Left hindlimb (tissue), 1 donor: ENCODE measurements at regions not wholly inside any gene's neighbourhood (a gene's known extent, or its start where the extent isn't known, plus 50 kb on each side); places are given as distances from the start of the nearest gene placed in this dataset.
"Not testable (repeated sequence)": the region's sequence is repeated elsewhere in the genome, so short reads cannot be mapped to it uniquely, and the experiment has no call there.

Source experiments
- DNase-seq: peaks from one replicate; pipeline ENCODE4 v3.0.0-alpha.2; 2018

- DNase-seq: no peak
Measured at GRCh38 chr5:87594566-87594965, 181.8 kb upstream of the CCNH start.

- DNase-seq: no peak
Measured at GRCh38 chr5:87589587-87589986, 176.9 kb upstream of the CCNH start.

DNA sequence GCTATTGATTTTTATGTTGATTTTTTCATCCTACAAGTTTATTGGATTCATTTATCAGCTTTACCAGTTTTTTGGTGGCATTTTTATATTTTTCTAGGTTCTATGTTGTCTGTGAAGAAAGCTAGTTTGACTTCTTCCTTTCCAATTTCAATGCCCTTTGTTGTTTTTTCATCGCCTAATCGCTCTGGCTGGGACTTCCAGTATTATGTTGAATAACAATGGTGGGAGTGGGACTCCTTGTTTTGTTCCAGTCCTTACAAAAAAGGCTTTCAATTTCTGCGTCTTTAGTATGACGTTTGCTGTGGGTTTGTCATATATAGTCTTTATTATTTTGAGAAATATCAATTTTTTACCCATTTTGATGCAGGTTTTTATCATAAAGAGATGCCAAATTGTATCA is 175.6 kb upstream of the CCNH start:
- DNase-seq: no peak

DNA sequence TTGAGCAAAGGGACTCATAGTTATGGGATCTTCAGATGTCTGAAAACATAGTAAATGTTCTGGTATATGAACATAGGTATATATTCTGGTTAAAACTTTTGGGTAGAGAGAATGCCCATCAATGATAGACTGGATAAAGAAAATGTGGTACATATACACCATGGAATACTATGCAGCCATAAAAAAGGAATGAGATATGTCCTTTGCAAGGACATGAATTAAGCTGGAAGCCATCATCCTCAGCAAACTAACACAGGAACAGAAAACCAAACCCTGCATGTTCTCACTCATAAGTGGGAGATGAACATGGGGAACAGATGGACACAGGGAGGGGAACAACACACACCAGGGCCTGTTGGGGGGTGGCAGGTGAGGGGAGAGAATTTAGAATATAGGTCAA is 171.0 kb upstream of the CCNH start:
- DNase-seq: not testable (repeated sequence)

DNA sequence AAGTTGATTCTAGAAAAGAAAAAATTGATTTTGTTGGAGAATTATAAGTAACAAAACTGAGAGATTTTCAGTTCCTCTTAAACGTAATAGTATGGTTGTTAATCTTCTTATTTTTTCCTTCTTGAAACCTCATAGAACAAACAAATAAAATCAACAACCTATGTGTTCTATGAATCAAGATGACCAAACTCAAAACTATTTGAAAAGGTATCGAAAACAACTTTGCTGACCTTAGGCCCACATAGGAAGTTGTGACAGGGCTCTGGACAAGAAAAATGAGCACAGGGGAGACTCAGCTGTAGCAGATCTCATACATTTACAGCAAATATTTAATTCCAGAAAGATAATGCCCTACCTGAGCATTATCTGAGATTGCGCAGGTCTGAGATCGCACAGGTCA is 169.4 kb upstream of the CCNH start:
- DNase-seq: no peak

GRCh38 chr5:87581661-87582060 is 168.9 kb upstream of the CCNH start:
- DNase-seq: no peak

DNA sequence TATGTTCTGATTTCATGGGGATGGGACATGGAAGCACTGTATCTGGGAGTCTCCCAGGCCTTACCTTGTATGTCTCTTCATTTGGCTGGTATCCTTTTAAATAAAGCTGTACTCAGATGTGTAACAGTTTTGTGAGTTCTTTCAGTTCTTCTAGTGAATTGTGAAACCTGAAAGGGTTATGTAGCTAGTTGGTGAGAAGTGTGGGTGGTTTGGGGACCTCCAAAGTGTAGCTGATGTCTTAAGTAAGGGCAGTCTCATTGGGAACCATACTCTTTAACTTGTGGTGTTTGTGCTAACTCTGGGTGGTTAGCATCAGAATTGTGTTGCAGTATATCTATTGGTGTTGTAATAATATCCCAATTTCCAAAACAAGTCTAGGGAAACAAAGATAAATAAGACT is 166.9 kb upstream of the CCNH start:
- DNase-seq: no peak

- no peak for DNase-seq
Measured at GRCh38 chr5:87576867-87577266, 164.1 kb upstream of the CCNH start.

DNA sequence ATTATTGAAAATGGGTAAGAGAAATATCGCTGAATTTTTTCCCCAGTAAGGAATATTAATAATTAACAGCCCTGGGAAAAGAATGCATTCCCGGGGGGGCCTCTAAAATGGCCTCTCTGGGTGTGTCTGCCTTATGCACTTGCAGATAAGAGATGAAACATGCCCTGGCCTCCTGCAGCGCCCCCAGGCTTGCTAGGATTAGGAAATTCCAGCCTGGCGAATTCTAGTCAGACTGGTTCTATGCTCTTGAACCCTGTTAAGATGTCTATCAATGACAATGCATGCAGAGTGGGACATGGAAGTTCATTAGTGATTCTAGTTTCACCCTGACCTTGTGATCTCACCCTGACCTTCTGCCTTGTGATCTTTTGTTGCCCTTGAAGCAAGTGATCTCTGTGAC is 163.6 kb upstream of the CCNH start:
- not testable (repeated sequence) for DNase-seq

DNA sequence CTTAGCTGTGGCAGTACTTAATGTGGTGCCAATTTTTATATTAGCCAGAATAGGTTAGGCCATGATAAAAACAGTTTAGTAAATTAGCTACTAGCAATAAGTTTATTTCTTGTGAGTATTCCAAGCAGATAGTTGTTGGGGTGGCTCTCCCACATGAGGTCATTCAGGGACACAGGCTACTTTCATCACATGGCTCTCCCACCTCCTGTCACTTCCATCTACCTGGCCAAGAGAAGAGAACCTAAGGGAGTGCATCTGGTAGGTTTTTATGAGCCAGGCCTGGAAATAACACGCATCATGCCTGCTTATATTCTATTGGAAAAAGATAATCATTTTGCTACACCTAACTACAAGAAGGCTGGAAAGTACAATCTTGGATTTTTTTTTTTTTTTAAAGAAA is 161.4 kb upstream of the CCNH start:
- DNase-seq: no peak

DNA sequence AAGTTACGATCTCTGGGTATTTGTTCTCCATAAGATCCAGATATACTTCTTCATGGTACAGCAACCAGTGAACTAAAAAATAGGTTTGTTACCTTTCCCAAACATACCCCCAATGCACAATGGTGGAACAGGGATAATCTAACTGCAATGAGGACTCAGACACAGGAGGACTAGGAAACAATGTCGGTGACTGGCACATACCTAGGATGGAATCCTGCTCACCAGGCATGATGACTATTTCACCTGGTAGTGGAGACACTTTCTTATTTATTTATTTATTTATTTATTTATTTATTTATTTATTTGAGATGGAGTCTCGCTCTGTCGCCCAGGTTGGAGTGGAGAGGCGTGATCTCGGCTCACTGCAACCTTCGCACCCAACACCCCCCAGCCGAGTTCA is 159.9 kb upstream of the CCNH start:
- no peak for DNase-seq

DNA sequence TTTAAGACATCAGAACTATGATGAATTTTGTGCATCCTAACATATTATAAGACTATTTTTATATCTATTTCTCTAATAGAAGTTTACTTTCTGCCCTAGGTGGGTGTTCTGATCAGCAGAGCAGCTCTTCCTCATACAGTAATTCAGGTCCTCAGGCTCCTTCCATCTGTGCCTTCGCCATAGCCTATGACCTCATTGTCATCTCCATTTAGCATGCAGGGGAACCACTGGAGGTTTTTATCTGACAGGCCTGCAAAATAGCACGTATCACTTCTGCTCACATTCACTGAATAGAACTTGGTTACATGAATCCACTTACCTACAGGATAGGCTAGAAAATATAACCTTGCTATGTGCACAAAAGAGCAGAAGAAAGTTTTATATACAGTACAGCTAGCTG is 159.4 kb upstream of the CCNH start:
- no peak for DNase-seq

DNA sequence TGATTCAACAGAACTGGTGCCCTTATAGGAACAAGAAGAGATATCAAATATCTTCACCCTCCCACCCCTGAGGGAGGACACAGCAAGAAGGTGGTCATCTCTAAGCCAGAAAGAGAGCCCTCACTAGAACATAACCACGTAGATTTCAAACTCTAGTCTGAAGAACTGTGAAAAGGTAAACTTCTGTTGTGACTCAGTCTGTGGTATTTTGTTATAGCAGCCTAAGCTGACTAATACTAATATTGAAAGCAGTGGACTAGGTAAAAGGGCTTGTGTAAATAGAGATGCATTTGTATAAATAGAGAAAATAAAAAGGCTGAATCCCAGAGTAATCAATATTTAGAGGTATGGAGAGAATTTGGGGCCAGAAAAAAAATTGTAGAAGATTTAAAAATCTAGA is 157.6 kb upstream of the CCNH start:
- no peak for DNase-seq

DNA sequence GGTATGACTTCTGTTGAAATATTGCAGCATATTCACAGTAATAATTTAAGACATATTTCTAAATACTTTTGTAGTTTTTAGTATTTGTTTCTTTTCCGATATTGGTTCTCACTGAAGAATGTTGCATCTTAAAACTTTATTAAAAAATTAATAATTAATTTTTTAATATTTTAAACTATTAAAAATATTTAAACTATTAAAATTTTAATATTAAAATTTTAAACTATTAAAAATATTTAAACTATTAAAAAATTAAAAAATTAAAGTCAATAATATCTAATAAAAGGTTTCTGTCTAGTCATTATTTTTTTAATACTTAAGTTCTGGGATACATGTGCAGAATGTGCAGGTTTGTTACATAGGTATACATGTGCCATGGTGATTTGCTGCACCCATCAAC is 149.3 kb upstream of the CCNH start:
- DNase-seq: no peak

DNA sequence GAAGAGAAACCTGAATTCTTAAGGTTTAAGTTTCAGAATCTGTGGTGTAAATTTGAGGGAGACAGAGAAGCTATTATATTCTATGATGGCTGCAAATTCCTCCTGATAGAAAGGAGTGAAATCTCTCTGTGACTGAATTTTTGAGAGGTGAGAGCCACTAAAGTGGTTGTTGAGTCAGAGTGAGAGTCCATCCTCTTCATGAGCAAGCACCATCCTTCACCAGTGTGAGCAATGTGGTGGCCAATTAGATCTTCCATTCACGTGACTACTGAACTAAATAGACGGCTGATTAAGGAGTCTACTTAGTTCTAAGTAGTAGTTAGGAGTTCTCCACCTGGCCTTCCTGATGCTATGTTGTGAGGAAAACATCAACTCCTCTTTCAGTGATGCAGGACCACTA is 147.8 kb upstream of the CCNH start:
- DNase-seq: no peak

- peak; percentile 30 for DNase-seq
Measured at GRCh38 chr5:87551911-87552310, 139.2 kb upstream of the CCNH start.

- no peak for DNase-seq
Measured at GRCh38 chr5:87541676-87542075, 128.9 kb upstream of the CCNH start.

- peak; percentile 45 for DNase-seq
Measured at GRCh38 chr5:87541033-87541432, 128.3 kb upstream of the CCNH start.

GRCh38 chr5:87539839-87540238 is 127.1 kb upstream of the CCNH start:
- no peak for DNase-seq

- DNase-seq: no peak
Measured at GRCh38 chr5:87536365-87536764, 123.6 kb upstream of the CCNH start.

DNA sequence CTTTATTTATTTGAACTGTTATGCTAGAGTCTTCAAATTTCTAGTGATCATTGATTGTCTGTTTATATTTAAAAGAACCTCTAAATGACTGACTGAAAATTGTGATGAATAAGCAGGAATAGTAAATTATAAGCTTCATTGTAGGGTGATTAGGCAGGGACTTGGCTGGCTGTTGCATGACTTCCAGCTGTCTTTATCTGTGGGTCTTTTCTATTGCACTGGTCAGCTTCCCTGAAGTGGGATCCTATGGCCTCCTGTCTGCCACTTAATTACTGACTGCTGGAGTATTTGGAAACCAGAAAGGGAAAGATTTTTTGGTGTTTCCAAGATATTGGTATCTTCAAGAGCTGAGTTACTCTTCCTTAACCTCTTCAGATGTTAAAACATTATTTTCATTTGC is 123.0 kb upstream of the CCNH start:
- DNase-seq: no peak

DNA sequence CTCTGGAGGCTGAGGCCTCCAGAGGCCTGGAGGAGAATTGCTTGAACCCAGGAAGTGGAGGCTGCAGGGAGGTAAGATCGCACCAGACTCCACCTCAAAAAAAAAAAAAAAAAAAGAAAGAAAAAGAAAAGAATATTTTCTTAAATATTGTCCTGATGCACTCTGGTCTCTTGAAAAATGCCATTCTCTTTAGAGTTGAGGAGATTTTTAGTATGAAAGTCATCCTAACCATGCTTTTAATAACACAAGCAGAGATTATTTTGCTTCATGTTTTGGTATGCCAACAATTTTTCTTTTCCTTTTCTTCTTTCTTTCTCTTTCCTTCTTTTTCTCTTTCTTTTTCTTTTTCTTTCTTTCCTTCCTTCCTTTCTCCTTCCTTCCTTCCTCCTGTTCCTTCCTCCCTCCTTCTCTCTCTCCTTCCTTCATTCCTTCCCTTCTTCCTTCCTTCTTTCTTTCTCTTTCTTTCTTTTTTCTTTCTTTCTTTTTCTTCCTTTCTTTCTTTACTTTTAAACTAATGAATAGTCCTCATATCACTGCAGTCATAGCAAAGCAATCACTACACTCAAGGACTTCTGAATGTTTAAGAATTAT is 116.9 kb upstream of the CCNH start:
- no peak for DNase-seq

GRCh38 chr5:87526131-87526530 is 113.4 kb upstream of the CCNH start:
- DNase-seq: no peak

DNA sequence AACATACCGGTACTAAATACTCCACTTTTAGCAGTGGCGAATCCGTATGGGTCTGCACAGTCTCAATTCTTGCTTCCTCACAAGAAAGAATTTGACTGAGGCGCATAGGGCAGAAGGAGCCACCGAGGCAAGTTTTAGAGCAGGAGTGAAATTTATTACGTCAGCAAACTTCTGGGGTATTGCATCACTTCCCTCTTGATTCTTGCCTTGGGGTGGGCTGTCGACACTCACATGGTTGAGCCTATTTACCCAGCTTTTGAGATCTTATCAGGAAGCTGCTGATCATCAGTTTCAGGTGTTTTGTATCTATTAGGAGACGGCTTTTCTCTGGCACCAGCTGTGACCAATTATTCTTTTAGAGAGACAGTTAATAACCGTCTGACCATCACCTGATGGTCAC is 111.5 kb upstream of the CCNH start:
- no peak for DNase-seq

DNA sequence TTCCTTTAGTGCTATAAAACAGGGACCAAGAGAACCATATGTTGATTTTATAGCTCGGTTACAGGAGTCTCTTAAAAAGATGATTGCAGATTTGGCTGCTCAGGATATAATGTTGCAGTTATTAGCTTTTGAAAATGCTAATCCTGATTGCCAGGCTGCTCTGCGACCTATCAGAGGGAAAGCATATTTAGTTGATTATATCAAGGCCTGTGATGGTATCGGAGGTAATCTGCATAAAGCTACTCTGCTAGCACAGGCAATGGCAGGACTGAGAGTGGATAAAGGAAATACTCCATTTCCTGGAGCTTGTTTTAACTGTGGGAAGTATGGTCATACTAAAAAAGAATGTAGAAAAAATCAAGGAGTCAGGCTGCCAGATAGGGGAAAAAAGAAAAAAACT is 99.0 kb upstream of the CCNH start:
- not testable (repeated sequence) for DNase-seq

GRCh38 chr5:87503004-87503403 is 90.3 kb upstream of the CCNH start:
- no peak for DNase-seq
